HG02678 (cell line): ENCODE measurements at regions not wholly inside any gene's neighbourhood (a gene's known extent, or its start where the extent isn't known, plus 50 kb on each side); places are given as distances from the start of the nearest gene placed in this dataset.
"Not testable (repeated sequence)": the region's sequence is repeated elsewhere in the genome, so short reads cannot be mapped to it uniquely, and the experiment has no call there.

Experiments used
- ATAC-seq: cut with Tn5 transposase; IDR thresholded peaks from one replicate; pipeline ENCODE4 v1.9.1; 2021; ENCODE audit warnings: mild to moderate bottlenecking, moderate library complexity; ENCODE audit not compliant: unreplicated experiment

DNA sequence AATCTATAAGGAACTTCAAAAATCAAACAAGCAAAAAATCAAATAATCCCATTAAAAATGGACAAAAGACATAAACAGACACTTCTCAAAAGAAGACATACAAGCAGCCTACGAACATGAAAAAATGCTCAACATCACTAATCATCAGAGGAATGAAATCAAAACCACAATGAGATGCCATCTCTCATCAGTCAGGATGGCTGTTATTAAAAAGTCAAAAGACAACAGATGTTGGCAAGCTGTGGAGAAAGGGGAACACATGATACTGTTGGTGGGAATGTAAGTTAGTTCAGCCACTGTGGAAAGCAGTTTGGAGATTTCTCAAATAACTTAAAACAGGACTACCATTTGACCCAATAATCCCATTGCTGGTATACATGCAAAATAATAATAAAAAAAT, 226.4 kb downstream of the S1PR1 start:
- no peak for ATAC-seq

GRCh38 chr1:101465941-101466340, 229.1 kb downstream of the S1PR1 start:
- ATAC-seq: no peak

DNA sequence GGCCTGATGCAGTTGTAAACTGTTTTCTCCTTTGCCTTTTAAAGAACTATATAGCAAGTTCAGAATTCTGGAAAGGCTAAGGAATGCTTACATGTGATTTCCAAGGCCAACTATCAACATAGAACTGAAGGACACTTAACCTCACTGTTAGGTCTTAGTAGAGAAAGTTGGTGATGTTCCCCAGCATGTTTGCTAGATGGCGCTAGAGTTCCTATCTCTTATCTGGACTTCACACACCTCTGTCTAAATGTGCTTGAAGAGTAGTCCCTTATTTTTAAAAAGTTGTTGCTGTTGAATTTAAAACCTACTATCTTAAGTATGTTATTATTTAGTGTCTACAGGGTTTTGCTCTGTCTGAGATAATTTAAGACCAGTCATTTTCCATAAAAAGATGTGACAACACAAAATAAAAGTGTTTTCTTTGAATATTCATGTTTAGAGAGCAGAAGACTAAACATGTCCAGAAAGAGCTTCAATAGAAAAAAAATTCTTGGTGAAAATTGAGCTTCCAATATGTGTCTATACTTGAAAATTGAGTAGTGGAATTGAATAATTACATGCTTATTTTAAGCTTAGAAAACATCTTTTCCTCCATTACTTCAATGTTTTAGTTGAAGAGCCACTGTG, 237.3 kb downstream of the S1PR1 start:
- ATAC-seq: no peak

- ATAC-seq: no peak
These were observed 239.7 kb downstream of the S1PR1 start for GRCh38 chr1:101476541-101476940.

DNA sequence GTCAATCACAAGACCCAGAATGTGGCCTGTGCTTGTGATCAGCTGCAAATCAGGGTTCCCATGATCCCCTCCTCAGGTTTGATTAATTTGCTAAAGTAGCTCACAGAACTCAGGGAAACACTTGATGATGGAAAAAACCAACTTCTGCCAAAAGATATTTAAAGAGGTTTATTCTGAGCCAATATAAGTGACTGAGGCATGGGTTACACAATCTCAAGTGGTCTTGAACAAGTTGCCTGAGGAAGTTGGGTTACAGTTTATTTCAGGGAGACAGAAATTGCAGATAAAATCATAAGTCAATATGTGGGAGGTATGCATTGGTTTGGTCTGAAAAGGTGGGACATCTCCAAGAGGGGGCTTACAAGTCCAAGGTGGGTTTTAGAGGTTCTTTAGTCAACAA, 243.1 kb downstream of the S1PR1 start:
- ATAC-seq: no peak

DNA sequence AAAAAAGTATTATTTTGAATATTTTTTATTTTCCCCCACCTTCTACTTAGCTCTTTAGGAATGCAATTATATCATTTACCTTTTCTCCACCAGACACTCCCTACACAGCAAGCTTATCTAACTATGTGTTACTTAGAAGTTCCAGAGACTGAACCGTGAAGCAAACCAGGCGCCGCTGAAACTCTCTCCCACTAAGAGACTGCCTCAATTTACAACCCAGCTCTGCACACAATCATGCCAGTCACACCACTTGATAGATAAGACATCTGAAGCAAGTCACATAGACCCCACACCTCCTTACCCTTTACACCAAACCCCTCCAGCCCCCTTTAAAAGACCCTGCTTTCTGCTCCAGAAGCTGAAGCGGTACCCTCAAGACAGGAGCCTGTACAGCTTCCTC, 245.5 kb downstream of the S1PR1 start:
- no peak for ATAC-seq

GRCh38 chr1:101483982-101484688, 247.3 kb downstream of the S1PR1 start:
- ATAC-seq: no peak

- ATAC-seq: no peak
These were observed 248.0 kb downstream of the S1PR1 start for GRCh38 chr1:101484689-101485338.

- no peak for ATAC-seq
These were observed 248.9 kb downstream of the S1PR1 start for GRCh38 chr1:101485712-101486111.

DNA sequence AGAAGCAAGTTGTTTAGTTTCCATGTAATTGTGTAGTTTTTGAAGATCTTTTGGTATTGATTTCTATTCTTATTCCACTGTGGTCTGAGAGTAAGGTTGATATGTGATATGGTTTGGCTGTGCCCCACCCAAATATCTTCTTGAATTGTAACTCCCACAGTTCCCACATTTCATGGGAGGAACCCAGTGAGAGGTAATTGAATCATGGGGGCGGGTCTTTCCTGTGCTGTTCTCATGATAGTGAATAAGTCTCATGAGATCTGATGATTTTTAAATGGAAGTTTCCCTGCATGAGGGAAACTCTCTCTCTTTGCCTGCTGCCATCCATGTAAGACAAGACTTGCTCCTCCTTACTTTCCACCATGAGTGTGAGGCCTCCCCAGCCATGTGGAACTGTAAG, 255.3 kb downstream of the S1PR1 start:
- not testable (repeated sequence) for ATAC-seq

GRCh38 chr1:101493920-101494319, 257.1 kb downstream of the S1PR1 start:
- ATAC-seq: not testable (repeated sequence)

- ATAC-seq: no peak
These were observed 259.3 kb downstream of the S1PR1 start for GRCh38 chr1:101496109-101496508.

DNA sequence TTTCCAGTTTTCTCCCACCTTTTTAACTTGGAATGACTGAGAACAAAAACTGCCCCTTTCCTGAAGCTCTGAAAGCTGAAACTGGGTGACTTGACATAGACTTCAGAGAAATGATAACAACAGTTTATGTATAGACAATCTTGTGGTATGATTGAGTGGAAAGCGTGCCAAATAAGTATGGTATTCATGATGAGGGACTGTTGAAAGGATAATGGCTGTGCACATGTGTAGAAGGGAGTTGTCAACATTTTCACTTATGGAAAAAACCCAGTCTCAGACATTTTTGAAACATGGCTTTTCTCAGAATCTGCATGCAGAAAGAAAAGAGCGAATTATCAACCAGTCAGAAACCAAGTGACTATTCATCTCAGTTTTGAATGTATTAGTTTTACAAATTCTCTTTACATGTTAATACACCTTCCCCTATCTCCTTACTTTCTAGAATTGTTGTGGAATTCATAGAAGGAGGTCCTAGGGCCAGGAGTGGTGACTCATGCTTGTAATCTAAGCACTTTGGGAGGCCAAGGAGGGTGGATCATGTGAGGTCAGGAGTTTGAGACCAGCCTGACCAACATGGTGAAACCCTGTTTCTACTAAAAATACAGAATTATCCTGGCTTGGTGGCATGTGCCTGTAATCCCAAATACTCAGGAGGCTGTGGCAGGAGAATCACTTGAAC, 261.2 kb downstream of the S1PR1 start:
- no peak for ATAC-seq

DNA sequence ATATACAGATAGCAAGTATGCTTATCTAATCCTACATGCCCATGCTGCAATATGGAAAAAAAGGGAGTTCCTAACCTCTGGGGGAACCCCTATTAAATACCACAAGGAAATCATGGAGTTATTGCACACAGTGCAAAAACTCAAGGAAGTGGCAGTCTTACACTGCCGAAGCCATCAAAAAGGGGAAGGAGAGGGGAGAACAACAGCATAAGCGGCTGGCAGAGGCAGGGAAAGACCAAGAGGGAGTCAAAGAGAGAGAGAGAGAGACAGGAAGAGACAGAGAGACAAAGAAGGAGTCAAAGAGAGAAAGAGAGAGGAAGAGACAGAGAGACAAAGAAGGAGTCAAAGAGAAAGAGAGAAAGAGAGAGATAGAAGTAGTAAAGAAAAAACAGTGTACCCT, 267.3 kb downstream of the S1PR1 start:
- ATAC-seq: not testable (repeated sequence)

DNA sequence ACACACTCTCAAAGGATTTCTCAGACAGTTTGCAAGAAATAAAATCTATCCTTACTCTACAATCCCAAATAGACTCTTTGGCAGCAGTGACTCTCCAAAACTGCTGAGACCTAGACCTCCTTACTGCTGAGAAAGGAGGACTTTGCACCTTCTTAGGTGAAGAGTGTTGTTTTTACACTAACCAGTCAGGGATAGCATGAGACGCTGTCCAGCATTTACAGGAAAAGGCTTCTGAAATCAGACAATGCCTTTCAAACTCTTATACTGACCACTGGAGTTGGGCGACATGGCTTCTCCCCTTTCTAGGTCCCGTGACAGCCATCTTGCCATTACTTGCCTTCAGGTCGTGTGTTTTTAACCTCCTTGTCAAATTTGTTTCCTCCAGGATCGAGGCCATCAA, 268.4 kb downstream of the S1PR1 start:
- not testable (repeated sequence) for ATAC-seq

GRCh38 chr1:101506541-101507164, 269.8 kb downstream of the S1PR1 start:
- ATAC-seq: peak; percentile 78

- ATAC-seq: no peak
These were observed 270.7 kb downstream of the S1PR1 start for GRCh38 chr1:101507547-101507971.

DNA sequence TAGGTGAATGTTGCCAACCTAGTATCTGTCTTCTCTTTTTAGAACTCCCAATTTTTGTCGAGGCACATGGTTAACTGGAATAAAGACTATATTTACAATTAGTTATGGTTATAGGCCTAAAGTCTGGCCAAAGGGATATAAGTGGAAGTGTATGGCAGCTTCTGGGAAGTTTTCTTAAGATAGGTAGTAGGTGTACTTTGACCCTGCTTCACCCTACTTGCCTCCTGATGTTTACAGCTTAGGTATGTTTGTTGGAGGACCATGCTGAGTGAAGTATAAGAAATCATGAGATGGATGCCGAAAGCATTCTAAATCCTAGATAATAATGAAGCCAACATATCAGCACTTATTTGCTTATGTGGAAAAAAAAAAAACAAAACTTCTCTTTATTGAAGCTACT, 272.1 kb downstream of the S1PR1 start:
- no peak for ATAC-seq

DNA sequence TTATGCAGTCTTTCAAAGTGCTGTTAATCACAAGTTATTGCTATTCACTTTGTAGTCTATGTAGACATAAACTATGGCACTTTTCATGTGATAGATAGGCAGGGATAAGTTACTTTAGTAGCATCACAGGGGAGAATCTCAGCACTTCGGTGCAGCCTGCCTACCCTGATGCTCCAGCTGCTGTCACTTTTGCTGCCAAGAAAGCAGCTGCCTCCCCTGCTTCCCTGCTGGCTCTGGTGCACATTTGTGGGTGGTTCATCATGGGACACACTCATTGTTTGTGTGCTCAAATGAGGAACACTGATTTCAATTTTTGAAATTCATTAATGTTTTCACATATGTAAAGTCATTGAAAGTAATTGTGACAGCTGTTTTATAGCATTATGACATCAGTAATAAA, 272.6 kb downstream of the S1PR1 start:
- no peak for ATAC-seq

DNA sequence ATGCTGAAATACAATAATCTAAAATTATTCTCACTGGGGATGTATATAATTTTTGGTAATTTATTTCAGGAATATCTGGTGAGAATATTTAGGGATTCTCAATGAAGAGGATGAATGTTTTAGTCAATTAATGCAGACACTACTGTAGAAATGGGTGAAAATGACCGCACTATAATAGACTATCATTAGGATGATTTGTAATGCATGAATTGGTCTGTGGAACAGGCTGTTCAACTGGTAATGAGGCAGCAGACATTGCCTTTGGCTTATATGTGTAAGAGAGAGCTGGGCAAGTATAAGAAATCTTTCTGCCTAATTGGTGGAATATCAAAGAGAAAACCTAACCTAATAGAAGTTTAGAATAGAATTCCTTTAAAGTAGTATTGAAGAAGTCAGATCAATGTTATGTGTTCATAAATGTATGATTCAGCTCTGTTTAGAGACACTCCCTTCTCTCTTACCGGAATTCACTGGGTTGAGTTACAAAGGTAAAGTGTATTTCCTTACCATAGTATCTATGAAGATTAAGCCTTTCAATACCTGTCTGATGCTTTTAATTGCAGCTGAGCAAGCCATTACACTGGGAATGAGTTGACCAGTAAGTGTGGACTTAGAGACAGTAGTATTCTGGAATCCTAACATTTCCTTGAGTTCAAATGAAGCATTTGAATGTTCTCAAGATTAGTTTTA, 274.5 kb downstream of the S1PR1 start:
- ATAC-seq: no peak

DNA sequence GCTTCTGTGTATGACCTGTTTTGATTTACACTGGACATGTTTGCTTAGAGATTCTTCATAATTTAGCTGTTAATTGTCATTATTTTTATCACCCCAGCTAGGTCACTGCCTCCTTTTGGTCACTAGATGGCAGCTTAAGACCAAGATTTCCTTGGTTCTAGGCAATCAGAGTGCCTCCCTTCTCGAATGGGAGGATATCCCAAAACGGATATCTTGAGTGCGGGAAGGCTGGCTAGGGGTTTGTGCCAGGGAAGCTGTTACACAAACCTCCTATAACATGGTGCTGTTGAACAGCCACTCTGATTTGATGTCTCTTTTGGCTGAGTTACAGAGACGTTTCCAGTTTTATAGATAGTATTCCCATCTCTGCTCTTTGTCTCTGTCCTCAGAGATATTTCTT, 283.5 kb downstream of the S1PR1 start:
- ATAC-seq: peak; percentile 92
